HUES6 (cell line): ENCODE measurements at regions not wholly inside any gene's neighbourhood (a gene's known extent, or its start where the extent isn't known, plus 50 kb on each side); places are given as distances from the start of the nearest gene placed in this dataset.

Experiments
- H3K27ac ChIP-seq: 2 replicates; pipeline ENCODE4 v1.7.0; 2013; ENCODE audit warnings: low read depth, mild to moderate bottlenecking, low read length, inconsistent platforms
- H3K27me3 ChIP-seq: 2 replicates; pipeline ENCODE4 v1.6.1; 2013; ENCODE audit warnings: low read length; ENCODE audit not compliant: control insufficient read depth, insufficient read depth
- H3K36me3 ChIP-seq: 2 replicates; pipeline ENCODE4 v1.6.1; 2013; ENCODE audit warnings: low read length; ENCODE audit not compliant: control insufficient read depth, insufficient read depth
- H3K4me1 ChIP-seq: 2 replicates; pipeline ENCODE4 v1.6.1; 2013; ENCODE audit warnings: low read length; ENCODE audit not compliant: control insufficient read depth, insufficient read depth
- H3K4me3 ChIP-seq: 2 replicates; pipeline ENCODE4 v1.5.1; 2013; ENCODE audit warnings: low read depth, low read length
- H3K9ac ChIP-seq: one replicate; pipeline ENCODE4 v1.6.1; 2013; ENCODE audit warnings: mild to moderate bottlenecking, low read length
- H3K9me3 ChIP-seq: 2 replicates; pipeline ENCODE4 v1.6.1; 2013; ENCODE audit warnings: low read depth, low read length; ENCODE audit not compliant: control insufficient read depth, insufficient read depth

GRCh38 chr11:95330302-95330701 is 99.3 kb upstream of the SESN3 start:
- no peaks in the 10 kb centered on the region for H3K36me3 ChIP-seq
- H3K9me3 ChIP-seq: no peaks in the 10 kb centered on the region
- no peak overlapping the region for H3K27ac ChIP-seq
- no peak overlapping the region for H3K9ac ChIP-seq
- H3K4me1 ChIP-seq: peaks cover 11% of the 10 kb centered on the region
- H3K4me3 ChIP-seq: no peak overlapping the region
- H3K27me3 ChIP-seq: no peaks in the 10 kb centered on the region

- Histone ChIP-seq H3K27me3 (no peaks in the 10 kb centered on the region), H3K4me3 (no peak overlapping the region), H3K27ac (no peak overlapping the region), H3K9ac (no peak overlapping the region), H3K4me1 (peaks cover 16% of the 10 kb centered on the region), H3K36me3 (no peaks in the 10 kb centered on the region), H3K9me3 (0 out of 2 replicates have a peak, but pooled peaks cover 7% of the 10 kb centered on the region)
These were observed 96.4 kb upstream of the SESN3 start for GRCh38 chr11:95327273-95327948.

- peaks cover 16% of the 10 kb centered on the region for H3K4me1 ChIP-seq
- H3K9ac ChIP-seq: no peak overlapping the region
- H3K27me3 ChIP-seq: no peaks in the 10 kb centered on the region
- H3K36me3 ChIP-seq: no peaks in the 10 kb centered on the region
- H3K9me3 ChIP-seq: 0 out of 2 replicates have a peak, but pooled peaks cover 10% of the 10 kb centered on the region
- H3K27ac ChIP-seq: no peak overlapping the region
- H3K4me3 ChIP-seq: no peak overlapping the region
These were observed 94.8 kb upstream of the SESN3 start for GRCh38 chr11:95325777-95326258.

GRCh38 chr11:95324826-95325225 is 93.8 kb upstream of the SESN3 start:
- Histone ChIP-seq H3K9me3 (0 out of 2 replicates have a peak, but pooled peaks cover 11% of the 10 kb centered on the region), H3K4me3 (no peak overlapping the region), H3K27ac (no peak overlapping the region), H3K36me3 (no peaks in the 10 kb centered on the region), H3K9ac (no peak overlapping the region), H3K4me1 (peaks cover 10% of the 10 kb centered on the region; the same call in 1 of the 2 replicates), H3K27me3 (no peaks in the 10 kb centered on the region)

- no peak overlapping the region for H3K27ac ChIP-seq
These were observed 91.5 kb upstream of the SESN3 start for GRCh38 chr11:95322539-95322938.

GRCh38 chr11:95318498-95318897 is 87.5 kb upstream of the SESN3 start:
- Histone ChIP-seq H3K4me3 (no peak overlapping the region), H3K27me3 (no peaks in the 10 kb centered on the region), H3K9me3 (0 out of 2 replicates have a peak, but pooled peaks cover 13% of the 10 kb centered on the region), H3K9ac (no peak overlapping the region), H3K27ac (no peak overlapping the region), H3K4me1 (no peaks in the 10 kb centered on the region), H3K36me3 (no peaks in the 10 kb centered on the region)

More at GRCh38 chr11:95322539-95322938, 91.5 kb upstream of the SESN3 start:
- Histone ChIP-seq H3K9ac (no peak overlapping the region), H3K27me3 (no peaks in the 10 kb centered on the region), H3K9me3 (0 out of 2 replicates have a peak, but pooled peaks cover 17% of the 10 kb centered on the region), H3K36me3 (no peaks in the 10 kb centered on the region), H3K4me1 (peaks cover 10% of the 10 kb centered on the region; the same call in 1 of the 2 replicates), H3K4me3 (no peak overlapping the region)

- no peaks in the 10 kb centered on the region for H3K9me3 ChIP-seq
- no peaks in the 10 kb centered on the region for H3K27me3 ChIP-seq
- H3K9ac ChIP-seq: no peak overlapping the region
- H3K36me3 ChIP-seq: no peaks in the 10 kb centered on the region
- H3K4me3 ChIP-seq: no peak overlapping the region
- no peak overlapping the region for H3K27ac ChIP-seq
- H3K4me1 ChIP-seq: no peaks in the 10 kb centered on the region
These were observed 77.6 kb upstream of the SESN3 start for GRCh38 chr11:95308512-95309035.

- no peaks in the 10 kb centered on the region for H3K27me3 ChIP-seq
- no peaks in the 10 kb centered on the region for H3K9me3 ChIP-seq
- H3K4me1 ChIP-seq: peaks cover 4% of the 10 kb centered on the region; the same call in 1 of the 2 replicates
- H3K9ac ChIP-seq: no peak overlapping the region
- H3K27ac ChIP-seq: no peak overlapping the region
- H3K4me3 ChIP-seq: no peak overlapping the region
- H3K36me3 ChIP-seq: no peaks in the 10 kb centered on the region
These were observed 76.3 kb upstream of the SESN3 start for GRCh38 chr11:95307286-95307685.

- H3K9ac ChIP-seq: no peak overlapping the region
These were observed 75.8 kb upstream of the SESN3 start for GRCh38 chr11:95306801-95307200.

GRCh38 chr11:95306123-95306522 is 75.1 kb upstream of the SESN3 start:
- no peak overlapping the region for H3K27ac ChIP-seq

More at GRCh38 chr11:95306801-95307200, 75.8 kb upstream of the SESN3 start:
- H3K36me3 ChIP-seq: no peaks in the 10 kb centered on the region
- H3K27me3 ChIP-seq: no peaks in the 10 kb centered on the region
- H3K4me1 ChIP-seq: peaks cover 4% of the 10 kb centered on the region; the same call in 1 of the 2 replicates
- H3K9me3 ChIP-seq: no peaks in the 10 kb centered on the region
- H3K27ac ChIP-seq: no peak overlapping the region
- H3K4me3 ChIP-seq: no peak overlapping the region

GRCh38 chr11:95305705-95306104 is 74.7 kb upstream of the SESN3 start:
- no peak overlapping the region for H3K27ac ChIP-seq
- H3K4me3 ChIP-seq: no peak overlapping the region
- H3K4me1 ChIP-seq: peaks cover 4% of the 10 kb centered on the region; the same call in 1 of the 2 replicates

More at GRCh38 chr11:95306123-95306522, 75.1 kb upstream of the SESN3 start:
- H3K4me3 ChIP-seq: no peak overlapping the region
- H3K4me1 ChIP-seq: peaks cover 4% of the 10 kb centered on the region; the same call in 1 of the 2 replicates
- H3K36me3 ChIP-seq: no peaks in the 10 kb centered on the region
- H3K9me3 ChIP-seq: no peaks in the 10 kb centered on the region
- no peaks in the 10 kb centered on the region for H3K27me3 ChIP-seq
- no peak overlapping the region for H3K9ac ChIP-seq

More at GRCh38 chr11:95305705-95306104, 74.7 kb upstream of the SESN3 start:
- Histone ChIP-seq H3K36me3 (no peaks in the 10 kb centered on the region), H3K27me3 (no peaks in the 10 kb centered on the region), H3K9ac (no peak overlapping the region), H3K9me3 (no peaks in the 10 kb centered on the region)
